ENCODE measurements at regions not wholly inside any gene's neighbourhood (a gene's known extent, or its start where the extent isn't known, plus 50 kb on each side); places are given as distances from the start of the nearest gene placed in this dataset.

DNA sequence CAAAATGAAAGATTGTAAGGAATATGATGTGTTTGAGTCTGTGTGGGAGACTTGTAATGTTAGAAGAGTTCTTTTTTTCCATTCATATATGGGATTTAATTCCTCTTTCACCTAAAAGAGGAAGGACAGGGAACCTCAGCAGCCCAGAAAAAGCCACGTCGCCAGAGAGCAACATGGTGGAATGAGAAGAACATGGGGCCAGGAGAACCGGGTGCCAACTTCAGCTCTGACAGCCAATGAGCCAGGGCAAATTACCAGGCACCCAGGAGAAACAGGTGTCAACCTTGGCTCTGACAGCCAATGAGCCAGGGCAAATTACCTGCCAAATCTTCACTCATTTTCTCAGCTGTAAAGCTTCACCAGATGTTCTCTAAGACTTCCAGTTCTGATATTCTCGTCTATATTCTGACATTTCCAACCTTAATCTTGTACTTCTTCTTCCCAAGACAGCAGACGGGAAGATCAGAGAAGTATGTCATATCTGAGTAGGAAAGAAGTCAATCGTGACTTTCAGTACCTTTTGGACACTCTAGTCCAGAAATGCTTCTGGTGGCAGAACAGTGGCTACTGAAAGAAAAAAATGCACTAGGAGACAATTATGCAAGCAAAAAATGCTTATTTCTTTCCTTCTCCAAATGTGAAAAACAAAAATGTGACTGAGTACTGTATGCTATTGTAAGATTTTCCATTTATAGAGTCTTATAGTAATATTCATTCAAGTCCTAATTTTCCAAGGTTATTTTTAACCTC is 79.2 kb upstream of the COL5A2 start:
- TF ChIP-seq, protein P1, sequence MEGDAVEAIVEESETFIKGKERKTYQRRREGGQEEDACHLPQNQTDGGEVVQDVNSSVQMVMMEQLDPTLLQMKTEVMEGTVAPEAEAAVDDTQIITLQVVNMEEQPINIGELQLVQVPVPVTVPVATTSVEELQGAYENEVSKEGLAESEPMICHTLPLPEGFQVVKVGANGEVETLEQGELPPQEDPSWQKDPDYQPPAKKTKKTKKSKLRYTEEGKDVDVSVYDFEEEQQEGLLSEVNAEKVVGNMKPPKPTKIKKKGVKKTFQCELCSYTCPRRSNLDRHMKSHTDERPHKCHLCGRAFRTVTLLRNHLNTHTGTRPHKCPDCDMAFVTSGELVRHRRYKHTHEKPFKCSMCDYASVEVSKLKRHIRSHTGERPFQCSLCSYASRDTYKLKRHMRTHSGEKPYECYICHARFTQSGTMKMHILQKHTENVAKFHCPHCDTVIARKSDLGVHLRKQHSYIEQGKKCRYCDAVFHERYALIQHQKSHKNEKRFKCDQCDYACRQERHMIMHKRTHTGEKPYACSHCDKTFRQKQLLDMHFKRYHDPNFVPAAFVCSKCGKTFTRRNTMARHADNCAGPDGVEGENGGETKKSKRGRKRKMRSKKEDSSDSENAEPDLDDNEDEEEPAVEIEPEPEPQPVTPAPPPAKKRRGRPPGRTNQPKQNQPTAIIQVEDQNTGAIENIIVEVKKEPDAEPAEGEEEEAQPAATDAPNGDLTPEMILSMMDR (conservative IDR thresholded peaks at IDR 0.05; ENCODE audit: low read depth, low read length): no peak
- TF ChIP-seq POLR2A (IDR thresholded peaks at IDR 0.05; ENCODE audit: low read depth, low read length) (no peak), SMC3 (IDR thresholded peaks at IDR 0.05; ENCODE audit: low read depth, low read length) (no peak), BHLHE40 (IDR thresholded peaks at IDR 0.05; ENCODE audit: low read depth, low read length) (no peak), CEBPB (IDR thresholded peaks at IDR 0.05; ENCODE audit: low read depth, low read length) (no peak), CHD1 (IDR thresholded peaks at IDR 0.05; ENCODE audit: low read depth, low read length) (no peak), RFX5 (IDR thresholded peaks at IDR 0.05; ENCODE audit: low read depth, low read length) (no peak)
- TF ChIP-seq, protein P2, sequence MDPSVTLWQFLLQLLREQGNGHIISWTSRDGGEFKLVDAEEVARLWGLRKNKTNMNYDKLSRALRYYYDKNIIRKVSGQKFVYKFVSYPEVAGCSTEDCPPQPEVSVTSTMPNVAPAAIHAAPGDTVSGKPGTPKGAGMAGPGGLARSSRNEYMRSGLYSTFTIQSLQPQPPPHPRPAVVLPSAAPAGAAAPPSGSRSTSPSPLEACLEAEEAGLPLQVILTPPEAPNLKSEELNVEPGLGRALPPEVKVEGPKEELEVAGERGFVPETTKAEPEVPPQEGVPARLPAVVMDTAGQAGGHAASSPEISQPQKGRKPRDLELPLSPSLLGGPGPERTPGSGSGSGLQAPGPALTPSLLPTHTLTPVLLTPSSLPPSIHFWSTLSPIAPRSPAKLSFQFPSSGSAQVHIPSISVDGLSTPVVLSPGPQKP (IDR thresholded peaks at IDR 0.05; ENCODE audit: borderline replicate concordance, low read depth, low read length): no peak

Data from IMR-90 (cell line).